Thyroid gland (tissue), 4 donors: ENCODE measurements at regions not wholly inside any gene's neighbourhood (a gene's known extent, or its start where the extent isn't known, plus 50 kb on each side); places are given as distances from the start of the nearest gene placed in this dataset.

Experiments
- POLR2A ChIP-seq, 2 donors: fragments of 450-650 bp; IDR thresholded peaks; one replicate each; pipeline ENCODE4 v1.6.1; 2017; ENCODE audit warnings: antibody characterized with exemption in 2 of 2, mild to moderate bottlenecking in 2 of 2, moderate library complexity in 1 of 2
- TF ChIP-seq, protein P1 (sequence below), 6 experiments: fragments of 200-600 bp in 3 of 6; fragments of 450-650 bp in 3 of 6; sonication (generic) in 3 of 6; IDR thresholded peaks; one replicate each; pipeline ENCODE4 v1.5.1; 2016 to 2019; ENCODE audit warnings: antibody characterized with exemption in 6 of 6, mild to moderate bottlenecking in 2 of 6, inconsistent platforms in 1 of 6, moderate library complexity in 1 of 6

- TF ChIP-seq, protein P1, sequence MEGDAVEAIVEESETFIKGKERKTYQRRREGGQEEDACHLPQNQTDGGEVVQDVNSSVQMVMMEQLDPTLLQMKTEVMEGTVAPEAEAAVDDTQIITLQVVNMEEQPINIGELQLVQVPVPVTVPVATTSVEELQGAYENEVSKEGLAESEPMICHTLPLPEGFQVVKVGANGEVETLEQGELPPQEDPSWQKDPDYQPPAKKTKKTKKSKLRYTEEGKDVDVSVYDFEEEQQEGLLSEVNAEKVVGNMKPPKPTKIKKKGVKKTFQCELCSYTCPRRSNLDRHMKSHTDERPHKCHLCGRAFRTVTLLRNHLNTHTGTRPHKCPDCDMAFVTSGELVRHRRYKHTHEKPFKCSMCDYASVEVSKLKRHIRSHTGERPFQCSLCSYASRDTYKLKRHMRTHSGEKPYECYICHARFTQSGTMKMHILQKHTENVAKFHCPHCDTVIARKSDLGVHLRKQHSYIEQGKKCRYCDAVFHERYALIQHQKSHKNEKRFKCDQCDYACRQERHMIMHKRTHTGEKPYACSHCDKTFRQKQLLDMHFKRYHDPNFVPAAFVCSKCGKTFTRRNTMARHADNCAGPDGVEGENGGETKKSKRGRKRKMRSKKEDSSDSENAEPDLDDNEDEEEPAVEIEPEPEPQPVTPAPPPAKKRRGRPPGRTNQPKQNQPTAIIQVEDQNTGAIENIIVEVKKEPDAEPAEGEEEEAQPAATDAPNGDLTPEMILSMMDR (IDR thresholded peaks at IDR 0.05), result no peak
- TF ChIP-seq POLR2A (IDR thresholded peaks at IDR 0.05), result no peak
These were observed 332.4 kb downstream of the MSX2 start for GRCh38 chr5:175056831-175057230.
